HEK293 (cell line): ENCODE measurements at regions not wholly inside any gene's neighbourhood (a gene's known extent, or its start where the extent isn't known, plus 50 kb on each side); places are given as distances from the start of the nearest gene placed in this dataset.

Experiments
- CTCF ChIP-seq: fragments of 450-650 bp; formaldehyde crosslinking; IDR thresholded peaks from 2 replicates; pipeline ENCODE4 v1.5.1; 2016; ENCODE audit warnings: missing biosample characterization, missing genetic modification characterization
- ZNF10 ChIP-seq: fragments of 450-650 bp; formaldehyde crosslinking; IDR thresholded peaks from 2 replicates; pipeline ENCODE4 v1.5.1; 2017; ENCODE audit warnings: missing biosample characterization, missing genetic modification characterization
- ZNF561 ChIP-seq: fragments of 450-650 bp; IDR thresholded peaks from 2 replicates; pipeline ENCODE4 v1.5.1; 2018; ENCODE audit warnings: missing biosample characterization, missing genetic modification characterization, borderline replicate concordance
- ZSCAN18 ChIP-seq: fragments of 450-650 bp; formaldehyde crosslinking; IDR thresholded peaks from 2 replicates; pipeline ENCODE4 v1.5.1; 2016; ENCODE audit warnings: missing biosample characterization, missing genetic modification characterization

- TF ChIP-seq CTCF (tag by site-specific recombination) (no peak), ZNF561 (no peak), ZNF10 (tag by site-specific recombination) (no peak), ZSCAN18 (tag by site-specific recombination) (no peak)
Observed at GRCh38 chr3:116821371-116821770, 111.8 kb downstream of the TUSC7 start.
